Mucosa of rectum (tissue), 2 donors: ENCODE measurements at regions not wholly inside any gene's neighbourhood (a gene's known extent, or its start where the extent isn't known, plus 50 kb on each side); places are given as distances from the start of the nearest gene placed in this dataset.
A peak's percentile ranks its signal among the peaks of the same experiment; 100 is the strongest.
"Not testable (repeated sequence)": the region's sequence is repeated elsewhere in the genome, so short reads cannot be mapped to it uniquely, and the experiment has no call there.

Source experiments
- H3K27ac ChIP-seq, 2 donors: one replicate each; pipeline ENCODE4 v1.7.0; 2013; ENCODE audit warnings: inconsistent platforms in 2 of 2, low read depth in 2 of 2, low read length in 2 of 2
- H3K27me3 ChIP-seq, 2 donors: one replicate each; pipeline ENCODE4 v1.7.0; 2013; ENCODE audit warnings: low read length in 2 of 2; ENCODE audit not compliant: control insufficient read depth in 2 of 2, insufficient read depth in 2 of 2
- H3K36me3 ChIP-seq, 2 donors: one replicate each; pipeline ENCODE4 v1.7.0; 2013; ENCODE audit warnings: low read length in 2 of 2; ENCODE audit not compliant: control insufficient read depth in 2 of 2, insufficient read depth in 2 of 2
- H3K4me1 ChIP-seq, 2 donors: one replicate each; pipeline ENCODE4 v1.7.0; 2013; ENCODE audit warnings: low read length in 2 of 2, mild to moderate bottlenecking in 1 of 2; ENCODE audit not compliant: control insufficient read depth in 2 of 2, insufficient read depth in 2 of 2
- H3K4me3 ChIP-seq, 2 donors: one replicate each; pipeline ENCODE4 v1.7.0; 2013; ENCODE audit warnings: low read length in 2 of 2
- H3K9ac ChIP-seq, 2 donors: one replicate each; pipeline ENCODE4 v1.7.0; 2013; ENCODE audit warnings: low read length in 2 of 2, low read depth in 1 of 2, mild to moderate bottlenecking in 1 of 2
- H3K9me3 ChIP-seq, 2 donors: one replicate each; pipeline ENCODE4 v1.7.0; 2013; ENCODE audit warnings: low read length in 2 of 2; ENCODE audit not compliant: control insufficient read depth in 2 of 2
- donor health status: healthy.
- donor health status: Normal muscosa, but diverticular disease.

DNA sequence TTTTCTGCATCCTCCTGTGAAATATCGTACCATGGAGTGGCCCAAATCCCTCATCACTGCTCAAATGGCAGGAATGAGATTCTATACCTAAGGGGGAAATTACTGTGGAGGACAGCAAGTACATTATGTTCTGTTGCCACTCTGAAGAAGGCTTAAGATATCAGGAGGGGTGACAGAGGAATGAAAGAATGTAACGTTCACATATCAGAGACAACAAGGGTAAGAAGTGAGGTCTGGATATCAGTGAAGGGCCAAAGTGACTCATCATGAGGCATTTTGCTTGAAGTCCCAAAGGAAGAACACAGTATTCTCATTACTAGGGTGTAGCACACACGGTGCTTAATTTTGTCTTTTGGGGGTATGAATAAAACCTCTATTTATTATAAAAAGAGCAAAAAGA is 71.5 kb upstream of the SLC13A1 start:
- H3K36me3 ChIP-seq, result no peaks in the 10 kb centered on the region
- H3K9ac ChIP-seq, result no peak overlapping the region
- H3K27ac ChIP-seq, result no peak overlapping the region
- H3K4me1 ChIP-seq, result no peaks in the 10 kb centered on the region
- no peak overlapping the region for H3K4me3 ChIP-seq
- H3K9me3 ChIP-seq, result no peaks in the 10 kb centered on the region
- H3K27me3 ChIP-seq, result no peaks in the 10 kb centered on the region

- no peak overlapping the region for H3K4me3 ChIP-seq
- H3K27ac ChIP-seq, result no peak overlapping the region
- H3K36me3 ChIP-seq, result no peaks in the 10 kb centered on the region
- H3K9me3 ChIP-seq, result no peaks in the 10 kb centered on the region
- no peaks in the 10 kb centered on the region for H3K4me1 ChIP-seq
- H3K9ac ChIP-seq, result no peak overlapping the region
- no peaks in the 10 kb centered on the region for H3K27me3 ChIP-seq
Measured at GRCh38 chr7:123270570-123270969, 70.8 kb upstream of the SLC13A1 start.

- H3K27me3 ChIP-seq, result no peaks in the 10 kb centered on the region
- no peak overlapping the region for H3K27ac ChIP-seq
- H3K9me3 ChIP-seq, result no peaks in the 10 kb centered on the region
- no peak overlapping the region for H3K9ac ChIP-seq
- no peak overlapping the region for H3K4me3 ChIP-seq
- peaks cover 0 to under 1% of the 10 kb centered on the region in 2 donors for H3K4me1 ChIP-seq
- H3K36me3 ChIP-seq, result no peaks in the 10 kb centered on the region
Measured at GRCh38 chr7:123265853-123266252, 66.1 kb upstream of the SLC13A1 start.

GRCh38 chr7:123264820-123265219 is 65.1 kb upstream of the SLC13A1 start:
- H3K9ac ChIP-seq, H3K4me1 ChIP-seq, H3K27ac ChIP-seq, H3K36me3 ChIP-seq, H3K9me3 ChIP-seq, H3K4me3 ChIP-seq, H3K27me3 ChIP-seq: not testable (repeated sequence)

- Histone ChIP-seq H3K27me3 (no peaks in the 10 kb centered on the region), H3K4me3 (no peak overlapping the region), H3K9me3 (no peaks in the 10 kb centered on the region), H3K4me1 (peaks cover 0 to 5% of the 10 kb centered on the region in 2 donors), H3K36me3 (no peaks in the 10 kb centered on the region), H3K9ac (no peak overlapping the region), H3K27ac (peak overlapping the region; percentile 42 to 56)
Measured at GRCh38 chr7:123260428-123260960, 60.7 kb upstream of the SLC13A1 start.

GRCh38 chr7:123259759-123260158 is 60.0 kb upstream of the SLC13A1 start:
- Histone ChIP-seq H3K27me3 (no peaks in the 10 kb centered on the region), H3K9ac (no peak overlapping the region), H3K4me1 (peaks cover 0 to 5% of the 10 kb centered on the region in 2 donors), H3K4me3 (no peak overlapping the region), H3K36me3 (no peaks in the 10 kb centered on the region), H3K9me3 (no peaks in the 10 kb centered on the region), H3K27ac (no peak overlapping the region)
